ENCODE measurements at regions not wholly inside any gene's neighbourhood (a gene's known extent, or its start where the extent isn't known, plus 50 kb on each side); places are given as distances from the start of the nearest gene placed in this dataset.

- no peak for TF ChIP-seq EZH2 (IDR thresholded peaks at IDR 0.05; ENCODE audit: insufficient read depth, poor library complexity, severe bottlenecking)
- no peak for TF ChIP-seq EZH2phosphoT487 (IDR thresholded peaks at IDR 0.05; ENCODE audit: insufficient read depth, low read depth)
These were observed 160.9 kb downstream of the CD83 start for GRCh38 chr6:14278446-14278845.

All from GM23248 (cell line).